GM19043 (cell line): ENCODE measurements at regions not wholly inside any gene's neighbourhood (a gene's known extent, or its start where the extent isn't known, plus 50 kb on each side); places are given as distances from the start of the nearest gene placed in this dataset.
"Not testable (repeated sequence)": the region's sequence is repeated elsewhere in the genome, so short reads cannot be mapped to it uniquely, and the experiment has no call there.

Experiments used
- ATAC-seq: cut with Tn5 transposase; IDR thresholded peaks from one replicate; pipeline ENCODE4 v1.9.1; 2021; ENCODE audit warnings: low read depth; ENCODE audit not compliant: unreplicated experiment

- no peak for ATAC-seq
These were observed 300.1 kb downstream of the FOXL1 start for GRCh38 chr16:86878236-86879080.

GRCh38 chr16:86879268-86879667 lies 300.9 kb downstream of the FOXL1 start:
- ATAC-seq = no peak

GRCh38 chr16:86880316-86881117 lies 302.2 kb downstream of the FOXL1 start:
- ATAC-seq = no peak

- no peak for ATAC-seq
These were observed 302.8 kb downstream of the FOXL1 start for GRCh38 chr16:86881118-86881510.

- no peak for ATAC-seq
These were observed 303.5 kb downstream of the FOXL1 start for GRCh38 chr16:86881861-86882273.

- no peak for ATAC-seq
These were observed 304.4 kb downstream of the FOXL1 start for GRCh38 chr16:86882586-86883280.

GRCh38 chr16:86883583-86884389 lies 305.4 kb downstream of the FOXL1 start:
- ATAC-seq = no peak

- ATAC-seq = no peak
These were observed 306.0 kb downstream of the FOXL1 start for GRCh38 chr16:86884390-86884650.

GRCh38 chr16:86885139-86885538 lies 306.8 kb downstream of the FOXL1 start:
- ATAC-seq = no peak

- ATAC-seq = no peak
These were observed 308.3 kb downstream of the FOXL1 start for GRCh38 chr16:86886651-86887050.

GRCh38 chr16:86887416-86887815 lies 309.1 kb downstream of the FOXL1 start:
- ATAC-seq = no peak

- ATAC-seq = no peak
These were observed 310.1 kb downstream of the FOXL1 start for GRCh38 chr16:86888231-86889053.

- ATAC-seq = not testable (repeated sequence)
These were observed 310.7 kb downstream of the FOXL1 start for GRCh38 chr16:86889054-86889366.

GRCh38 chr16:86889974-86890373 lies 311.6 kb downstream of the FOXL1 start:
- no peak for ATAC-seq

GRCh38 chr16:86891121-86891520 lies 312.8 kb downstream of the FOXL1 start:
- ATAC-seq = no peak

GRCh38 chr16:86891631-86892030 lies 313.3 kb downstream of the FOXL1 start:
- no peak for ATAC-seq

GRCh38 chr16:86892509-86892908 lies 314.2 kb downstream of the FOXL1 start:
- ATAC-seq = no peak

GRCh38 chr16:86893506-86893905 lies 315.2 kb downstream of the FOXL1 start:
- no peak for ATAC-seq

GRCh38 chr16:86894029-86894567 lies 315.7 kb downstream of the FOXL1 start:
- no peak for ATAC-seq

- no peak for ATAC-seq
These were observed 316.6 kb downstream of the FOXL1 start for GRCh38 chr16:86894925-86895324.
